Iris pigment epithelial cell (primary cell): ENCODE measurements at regions not wholly inside any gene's neighbourhood (a gene's known extent, or its start where the extent isn't known, plus 50 kb on each side); places are given as distances from the start of the nearest gene placed in this dataset.

Experiments used
- DNase-seq: peaks from one replicate; pipeline ENCODE4 v3.0.0-alpha.2; 2011; ENCODE audit warnings: low read depth

DNA sequence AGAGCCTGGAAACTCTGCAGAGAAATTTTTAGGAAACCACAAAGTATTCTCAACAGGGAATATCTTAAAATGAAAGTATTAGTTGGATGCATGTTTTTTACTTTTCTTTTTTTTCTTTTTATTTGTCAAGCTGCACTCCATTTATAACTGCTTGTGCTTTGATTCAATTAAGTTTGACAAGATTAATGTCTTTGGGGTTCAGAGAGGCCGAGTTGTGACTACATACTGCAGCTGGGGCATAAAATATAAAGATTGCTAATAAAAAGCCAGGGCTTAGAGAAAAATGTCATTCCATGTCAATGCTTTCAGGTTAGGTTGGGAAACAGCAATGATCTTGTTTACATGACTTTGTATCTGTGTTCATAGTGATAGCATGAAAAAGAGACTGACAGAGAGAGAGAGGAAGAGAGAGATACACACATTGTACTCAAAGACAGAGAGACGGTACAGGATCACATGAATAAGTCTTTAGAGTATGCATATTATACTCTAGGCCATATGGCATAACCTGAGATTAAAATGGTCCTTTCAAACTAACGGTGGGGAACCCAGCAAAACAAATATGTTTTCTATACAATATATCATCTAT, 1022.3 kb upstream of the CNTNAP5 start:
- DNase-seq = no peak

GRCh38 chr2:123015186-123015585, 1009.9 kb upstream of the CNTNAP5 start:
- no peak for DNase-seq

DNA sequence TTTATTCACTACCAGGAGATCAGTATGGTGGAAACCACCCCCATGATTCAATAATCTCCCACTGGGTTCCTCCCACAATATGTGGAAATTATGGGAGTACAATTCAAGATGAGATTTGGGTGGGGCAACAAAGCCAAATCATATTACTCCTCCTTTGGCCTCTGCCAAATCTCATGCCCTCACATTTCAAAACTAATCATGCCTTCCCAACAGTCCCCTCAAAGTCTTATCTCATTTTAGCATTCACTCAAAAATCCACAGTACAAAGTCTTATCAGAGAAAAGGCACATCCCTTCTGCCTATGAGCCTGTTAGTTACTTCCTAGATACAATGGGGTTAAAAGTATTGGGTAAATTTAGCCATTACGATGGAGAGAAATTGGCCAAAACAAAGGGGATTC, 989.5 kb upstream of the CNTNAP5 start:
- no peak for DNase-seq

- no peak for DNase-seq
Observed at GRCh38 chr2:123036300-123036699, 988.8 kb upstream of the CNTNAP5 start.

- DNase-seq = no peak
Observed at GRCh38 chr2:123040506-123040905, 984.6 kb upstream of the CNTNAP5 start.

DNA sequence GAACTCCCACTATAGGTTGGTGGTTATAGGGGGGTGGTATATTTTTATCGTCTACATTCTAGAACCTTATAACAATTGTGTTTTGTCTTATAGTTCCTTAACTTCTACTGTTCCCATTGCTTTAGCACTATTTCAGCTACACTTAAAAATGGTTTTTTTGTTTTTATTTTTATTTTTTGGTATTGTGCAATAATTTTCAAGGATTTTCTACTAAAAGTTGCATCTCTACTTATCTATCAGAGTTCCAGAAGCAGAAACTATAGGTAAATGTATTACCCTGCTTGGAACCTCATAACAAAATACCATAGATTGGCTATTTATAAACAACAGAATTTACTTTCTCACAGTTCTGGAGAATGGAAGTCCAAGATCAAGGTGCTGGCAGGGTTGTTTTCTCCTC, 981.6 kb upstream of the CNTNAP5 start:
- no peak for DNase-seq

GRCh38 chr2:123045713-123046112, 979.4 kb upstream of the CNTNAP5 start:
- no peak for DNase-seq

DNA sequence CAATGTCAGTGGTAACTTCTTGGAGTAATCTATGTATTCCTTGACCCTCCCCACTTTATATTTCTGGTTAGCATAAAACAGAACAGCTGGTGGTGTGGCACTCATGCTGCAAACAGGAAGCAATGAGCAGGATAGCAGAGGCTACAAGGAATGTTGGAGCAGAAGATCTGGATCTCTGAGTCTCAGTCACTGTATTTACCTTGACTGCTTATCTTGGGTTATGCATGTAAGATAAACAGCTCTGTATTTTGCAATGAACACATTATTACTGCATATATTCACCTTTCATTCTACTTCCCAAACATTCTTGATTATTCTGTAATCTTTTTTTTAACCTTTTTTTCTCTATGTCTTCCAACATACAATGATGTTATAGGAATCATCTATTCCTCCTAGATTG, 977.9 kb upstream of the CNTNAP5 start:
- DNase-seq = no peak

DNA sequence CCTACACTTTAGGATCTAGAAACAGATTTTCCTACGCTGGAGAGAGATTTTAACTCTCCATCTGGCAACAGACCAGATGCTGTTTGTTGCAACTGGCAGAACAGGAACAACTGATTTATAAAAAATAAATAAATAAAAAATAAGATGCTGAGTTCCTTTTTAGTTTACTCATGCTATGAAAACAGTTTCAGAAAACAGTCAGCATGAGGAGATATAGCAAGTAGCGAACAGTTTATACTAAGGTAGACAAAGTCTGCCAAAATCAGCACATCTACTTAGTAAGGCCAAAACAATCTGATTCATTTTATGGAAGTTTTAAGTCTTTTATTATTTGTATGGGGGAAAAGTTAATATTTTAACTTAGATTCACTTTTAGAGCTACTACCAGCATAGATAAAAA, 974.0 kb upstream of the CNTNAP5 start:
- no peak for DNase-seq

- no peak for DNase-seq
Observed at GRCh38 chr2:123061534-123061933, 963.6 kb upstream of the CNTNAP5 start.

GRCh38 chr2:123073371-123073770, 951.7 kb upstream of the CNTNAP5 start:
- DNase-seq = peak; percentile 1

GRCh38 chr2:123073956-123074355, 951.1 kb upstream of the CNTNAP5 start:
- no peak for DNase-seq

DNA sequence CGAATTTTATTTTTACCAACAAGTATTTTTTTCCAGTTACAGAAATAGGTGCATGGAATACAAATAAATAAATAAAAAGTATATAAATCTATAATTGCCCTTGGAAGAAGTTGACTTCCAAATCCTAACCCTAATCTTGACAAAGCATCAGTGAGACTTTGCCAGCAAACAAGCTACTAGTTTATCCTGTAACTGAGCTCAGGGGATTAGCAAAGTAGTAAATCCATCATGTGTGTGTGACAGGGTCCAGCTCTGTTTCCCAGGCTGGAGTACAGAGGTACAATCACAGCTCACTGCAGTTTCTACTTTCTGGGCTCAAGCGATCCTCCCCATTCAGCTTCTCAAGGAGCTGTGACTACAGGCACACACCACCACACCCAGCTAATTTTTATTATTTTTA, 948.0 kb upstream of the CNTNAP5 start:
- DNase-seq = no peak

DNA sequence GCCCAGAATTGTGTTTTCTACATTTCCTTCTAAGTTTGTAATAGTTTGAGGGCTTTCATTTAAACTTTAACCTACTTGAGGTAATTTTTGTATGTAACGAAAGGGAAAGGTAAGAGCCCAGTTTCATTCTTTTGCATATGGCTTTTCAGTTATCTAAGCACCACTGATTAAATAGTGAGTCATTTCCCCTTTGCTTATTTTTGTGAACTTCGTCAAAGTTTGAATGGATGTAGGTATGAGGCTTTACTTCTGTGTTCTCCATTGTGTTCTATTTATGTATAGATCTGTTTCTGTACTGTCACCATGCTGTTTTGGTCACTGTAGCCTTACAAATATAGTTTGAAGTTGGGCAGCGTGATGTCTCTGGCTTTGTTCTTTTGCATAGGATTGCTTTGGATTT, 944.8 kb upstream of the CNTNAP5 start:
- peak; percentile 2 for DNase-seq

- no peak for DNase-seq
Observed at GRCh38 chr2:123085484-123085883, 939.6 kb upstream of the CNTNAP5 start.

DNA sequence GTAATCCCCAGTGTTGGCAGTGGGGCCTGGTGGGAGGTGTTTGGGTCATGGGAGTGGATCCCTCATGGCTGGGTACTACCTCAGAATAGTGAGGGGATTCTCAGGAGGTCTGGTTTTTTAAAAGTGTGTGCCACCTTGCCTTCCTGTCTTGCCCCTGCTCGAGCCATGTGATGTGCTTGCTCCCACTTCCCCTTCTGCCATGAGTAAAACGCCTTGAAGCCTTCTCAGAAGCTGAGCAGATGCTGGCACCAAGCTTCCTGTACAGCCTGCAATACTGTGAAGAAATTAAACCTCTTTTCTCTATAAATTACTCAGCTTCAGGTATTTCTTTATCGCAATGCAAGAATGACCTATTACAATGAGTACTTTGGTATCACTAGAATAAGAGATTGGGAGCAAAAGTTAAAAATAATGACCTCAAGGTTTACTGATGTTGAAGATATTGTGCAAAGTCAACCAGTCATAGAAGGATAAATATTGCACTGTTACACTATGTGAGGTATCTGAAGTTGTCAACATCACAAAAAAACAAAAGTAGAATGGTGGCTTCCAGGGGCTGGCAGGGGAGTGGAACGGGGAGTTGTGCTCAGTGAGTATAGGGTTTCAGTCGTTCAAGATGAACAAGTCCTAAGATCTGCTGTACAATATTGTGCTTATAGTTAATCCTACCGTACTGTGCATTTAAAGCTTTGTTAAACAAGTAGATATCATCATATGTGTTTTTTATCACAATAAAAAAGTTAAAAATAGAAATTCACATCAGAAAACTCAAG, 938.3 kb upstream of the CNTNAP5 start:
- no peak for DNase-seq

DNA sequence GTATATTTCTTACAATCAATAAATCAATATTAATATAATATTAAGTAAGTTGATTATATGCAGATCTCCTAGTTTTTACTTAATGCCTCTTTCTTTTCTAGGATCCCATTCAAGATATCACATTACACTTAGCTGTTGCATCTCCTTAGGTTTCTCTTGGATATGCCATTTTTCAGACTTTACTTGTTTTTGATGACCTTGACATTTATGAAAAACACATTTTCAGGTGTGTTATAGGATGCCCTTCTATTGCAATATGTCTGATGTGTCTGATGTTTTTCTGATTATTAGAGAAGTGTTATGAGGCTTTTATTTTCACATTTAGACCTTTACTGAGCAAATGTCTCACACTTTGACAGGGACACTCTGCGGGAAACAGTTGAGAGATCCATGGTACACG, 933.6 kb upstream of the CNTNAP5 start:
- DNase-seq = no peak

GRCh38 chr2:123093199-123093598, 931.9 kb upstream of the CNTNAP5 start:
- DNase-seq = no peak

DNA sequence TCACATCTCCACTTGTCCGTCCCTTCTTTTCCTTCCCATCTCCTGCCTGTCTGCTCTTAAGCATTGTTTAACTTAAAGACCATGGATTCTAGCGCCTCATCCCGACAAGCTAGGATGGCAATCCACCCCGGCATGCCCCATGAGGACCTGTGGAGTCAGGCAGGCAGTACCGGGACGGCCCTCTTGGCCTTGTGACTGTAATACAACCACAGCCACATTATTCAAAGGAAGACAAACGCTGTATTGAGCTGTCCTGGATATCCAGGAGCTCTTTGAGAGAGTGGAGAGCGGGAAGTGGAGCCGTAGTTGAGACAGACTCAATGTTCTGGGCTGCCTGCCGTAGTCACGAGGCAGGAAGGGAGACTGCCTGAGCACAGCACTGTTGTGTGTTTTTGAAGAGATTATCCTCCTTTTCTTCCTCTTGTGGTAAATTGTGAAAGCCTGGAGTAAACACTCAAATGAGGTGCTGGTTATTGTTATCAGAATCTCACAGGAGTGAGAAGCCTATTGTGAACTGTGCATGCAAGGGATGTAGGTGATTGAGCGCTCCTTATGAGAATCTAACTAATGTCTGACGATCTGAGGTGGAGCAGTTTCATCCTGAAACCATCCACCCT, 929.8 kb upstream of the CNTNAP5 start:
- no peak for DNase-seq

- DNase-seq = no peak
Observed at GRCh38 chr2:123098619-123099018, 926.5 kb upstream of the CNTNAP5 start.

DNA sequence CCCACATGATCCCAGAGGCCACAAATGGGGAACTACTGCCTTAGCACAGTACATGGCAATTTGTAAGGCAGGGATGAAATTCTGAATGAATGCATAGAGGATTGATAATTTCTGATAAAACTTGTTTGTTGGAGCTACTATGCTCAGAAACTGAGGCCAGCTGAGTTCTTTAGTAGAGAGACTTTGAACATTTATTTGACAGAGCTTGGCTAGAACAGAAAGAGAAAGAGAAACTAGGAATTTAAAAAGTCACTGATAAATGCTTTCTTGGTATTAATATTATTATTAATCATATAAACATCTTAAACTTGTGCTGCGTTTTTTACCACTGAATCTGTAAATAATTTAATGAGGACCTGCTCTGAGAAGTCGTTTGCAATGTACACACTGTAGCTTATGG, 923.7 kb upstream of the CNTNAP5 start:
- DNase-seq = no peak

DNA sequence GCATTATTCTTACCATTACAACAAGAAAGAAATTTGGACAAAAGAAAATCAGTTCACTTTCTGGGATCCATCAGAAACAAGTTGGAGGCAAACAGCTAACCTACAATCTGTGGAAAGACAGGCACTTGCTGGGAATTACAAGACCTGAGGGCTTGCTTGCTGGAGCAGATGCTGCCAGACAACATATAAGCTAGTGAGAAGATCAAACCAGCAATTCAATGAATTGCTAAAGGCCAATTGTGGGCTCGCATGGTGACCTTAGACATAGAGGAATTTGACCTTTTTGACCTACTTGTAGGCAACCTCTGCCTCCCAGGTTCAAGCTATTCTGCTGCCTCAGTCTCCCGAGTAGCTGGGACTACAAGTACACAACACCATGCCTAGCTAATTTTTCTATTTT, 921.2 kb upstream of the CNTNAP5 start:
- DNase-seq = no peak

DNA sequence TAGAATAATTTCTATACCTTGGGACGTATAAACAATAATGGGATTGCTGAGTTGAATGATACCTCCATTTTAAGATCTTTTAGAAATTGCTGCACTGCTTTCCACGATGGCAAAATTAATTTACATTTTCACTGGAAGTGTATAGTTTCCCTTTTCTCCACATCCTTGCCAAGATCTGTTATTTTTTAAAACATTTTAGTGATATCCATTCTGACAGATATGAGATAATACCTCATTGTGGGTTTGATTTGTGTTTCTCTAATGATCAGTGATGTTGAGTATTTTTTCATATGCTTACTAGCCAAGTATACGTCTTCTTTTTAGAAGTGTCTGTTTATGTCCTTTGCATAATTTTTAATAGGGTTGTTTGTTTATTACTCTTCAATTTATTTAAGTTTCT, 908.5 kb upstream of the CNTNAP5 start:
- DNase-seq = no peak

- no peak for DNase-seq
Observed at GRCh38 chr2:123127236-123127635, 897.9 kb upstream of the CNTNAP5 start.
